HEK293 (cell line): ENCODE measurements at regions not wholly inside any gene's neighbourhood (a gene's known extent, or its start where the extent isn't known, plus 50 kb on each side); places are given as distances from the start of the nearest gene placed in this dataset.

Experiments
- CTCF ChIA-PET: fragments of 350-600 bp; formaldehyde crosslinking; extraction: SDS; loops from one replicate; lab custom pipeline; 2021; ENCODE audit warnings: antibody characterized with exemption; lab: Yijun Ruan, JAX
- POLR2A ChIA-PET: fragments of 300-600 bp; formaldehyde crosslinking; extraction: SDS; loops from one replicate; lab custom pipeline; 2020; ENCODE audit warnings: antibody characterized with exemption, inconsistent platforms; lab: Yijun Ruan, JAX
- H3K27ac ChIP-seq: fragments of 200-500 bp; sonication (Bioruptor generic); 2 replicates; pipeline ENCODE4 v1.5.1; 2014; ENCODE audit warnings: low read depth, low read length, control low read depth, inconsistent platforms; ENCODE audit errors: extremely low read depth
- H3K36me3 ChIP-seq, 2 experiments: fragments of 200-500 bp in 1 of 2; sonication (Bioruptor generic) in 1 of 2; 1 replicate in 1 of 2; 2 replicates in 1 of 2; pipeline ENCODE4 v1.5.1; 2014 to 2017; ENCODE audit warnings: inconsistent platforms in 2 of 2, low read length in 2 of 2; ENCODE audit not compliant: control insufficient read depth in 2 of 2, insufficient read depth in 1 of 2
- H3K4me1 ChIP-seq: fragments of 200-500 bp; sonication (Bioruptor generic); 2 replicates; pipeline ENCODE4 v1.5.1; 2014; ENCODE audit warnings: mild to moderate bottlenecking, low read length, inconsistent platforms; ENCODE audit not compliant: control insufficient read depth, insufficient read depth
- H3K4me3 ChIP-seq: 2 replicates; pipeline ENCODE4 v1.5.1; 2011; ENCODE audit warnings: low read depth, mild to moderate bottlenecking, control low read depth, low read length, moderate library complexity
- H3K9me3 ChIP-seq: fragments of 200-500 bp; sonication (Bioruptor generic); 2 replicates; pipeline ENCODE4 v1.5.1; 2014; ENCODE audit warnings: low read depth, low read length, inconsistent platforms; ENCODE audit not compliant: control insufficient read depth, insufficient read depth
- IKZF3 ChIP-seq: fragments of 450-650 bp; IDR thresholded peaks from 2 replicates; pipeline ENCODE4 v1.5.0; 2018; ENCODE audit warnings: missing biosample characterization, mild to moderate bottlenecking, missing genetic modification characterization, moderate library complexity
- REST ChIP-seq: fragments of 450-650 bp; formaldehyde crosslinking; IDR thresholded peaks from 2 replicates; pipeline ENCODE4 v1.5.1; 2016; ENCODE audit warnings: missing biosample characterization, missing genetic modification characterization
- ZBTB20 ChIP-seq: fragments of 450-650 bp; formaldehyde crosslinking; IDR thresholded peaks from 2 replicates; pipeline ENCODE4 v1.5.1; 2016; ENCODE audit warnings: missing biosample characterization, missing genetic modification characterization
- ZBTB48 ChIP-seq: fragments of 450-650 bp; formaldehyde crosslinking; IDR thresholded peaks from 2 replicates; pipeline ENCODE4 v1.5.1; 2016; ENCODE audit warnings: missing biosample characterization, missing genetic modification characterization
- ZNF175 ChIP-seq: fragments of 450-650 bp; formaldehyde crosslinking; IDR thresholded peaks from 2 replicates; pipeline ENCODE4 v1.5.1; 2016; ENCODE audit warnings: missing biosample characterization, missing genetic modification characterization
- ZNF37A ChIP-seq: fragments of 450-650 bp; IDR thresholded peaks from 2 replicates; pipeline ENCODE4 v1.5.1; 2018; ENCODE audit warnings: missing biosample characterization, missing genetic modification characterization
- ZNF426 ChIP-seq: fragments of 450-650 bp; formaldehyde crosslinking; IDR thresholded peaks from 2 replicates; pipeline ENCODE4 v1.5.1; 2017; ENCODE audit warnings: missing biosample characterization, missing genetic modification characterization, mild to moderate bottlenecking, inconsistent platforms, moderate library complexity
- ZNF473 ChIP-seq: fragments of 450-650 bp; formaldehyde crosslinking; IDR thresholded peaks from 2 replicates; pipeline ENCODE4 v1.5.1; 2017; ENCODE audit warnings: missing biosample characterization, missing genetic modification characterization
- ZNF514 ChIP-seq: fragments of 450-650 bp; formaldehyde crosslinking; IDR thresholded peaks from 2 replicates; pipeline ENCODE4 v1.5.1; 2016; ENCODE audit warnings: missing biosample characterization, missing genetic modification characterization
- ZNF623 ChIP-seq: fragments of 450-650 bp; formaldehyde crosslinking; IDR thresholded peaks from 2 replicates; pipeline ENCODE4 v1.5.1; 2016; ENCODE audit warnings: missing biosample characterization, missing genetic modification characterization
- ZNF654 ChIP-seq: fragments of 450-650 bp; formaldehyde crosslinking; IDR thresholded peaks from 2 replicates; pipeline ENCODE4 v1.5.1; 2016; ENCODE audit warnings: low read depth, missing biosample characterization, missing genetic modification characterization
- ZNF692 ChIP-seq: fragments of 450-650 bp; formaldehyde crosslinking; IDR thresholded peaks from 2 replicates; pipeline ENCODE4 v1.5.1; 2016; ENCODE audit warnings: missing biosample characterization, missing genetic modification characterization
- ZNF768 ChIP-seq: fragments of 450-650 bp; formaldehyde crosslinking; IDR thresholded peaks from 2 replicates; pipeline ENCODE4 v1.5.1; 2018; ENCODE audit warnings: missing biosample characterization, mild to moderate bottlenecking, missing genetic modification characterization
- ZNF830 ChIP-seq: fragments of 450-650 bp; IDR thresholded peaks from 2 replicates; pipeline ENCODE4 v1.5.0; 2018; ENCODE audit warnings: missing biosample characterization, missing genetic modification characterization, low read depth, mild to moderate bottlenecking, moderate library complexity
- ZNF843 ChIP-seq: fragments of 450-650 bp; formaldehyde crosslinking; IDR thresholded peaks from 2 replicates; pipeline ENCODE4 v1.5.1; 2016; ENCODE audit warnings: missing biosample characterization, missing genetic modification characterization
- TF ChIP-seq, protein P1 (sequence below): fragments of 450-650 bp; formaldehyde crosslinking; IDR thresholded peaks from 2 replicates; pipeline ENCODE4 v1.5.1; 2016; ENCODE audit warnings: missing biosample characterization, missing genetic modification characterization

GRCh38 chr10:128632694-128633093 lies 506.5 kb upstream of the MKI67 start:
- TF ChIP-seq ZNF623 (tag by site-specific recombination) = no peak
- TF ChIP-seq ZNF426 (tag by site-specific recombination) = no peak
- TF ChIP-seq ZNF830 (tag by site-specific recombination) = no peak
- TF ChIP-seq ZBTB48 (tag by site-specific recombination) = no peak
- no peak for TF ChIP-seq REST (tag by site-specific recombination)
- TF ChIP-seq, protein P1, sequence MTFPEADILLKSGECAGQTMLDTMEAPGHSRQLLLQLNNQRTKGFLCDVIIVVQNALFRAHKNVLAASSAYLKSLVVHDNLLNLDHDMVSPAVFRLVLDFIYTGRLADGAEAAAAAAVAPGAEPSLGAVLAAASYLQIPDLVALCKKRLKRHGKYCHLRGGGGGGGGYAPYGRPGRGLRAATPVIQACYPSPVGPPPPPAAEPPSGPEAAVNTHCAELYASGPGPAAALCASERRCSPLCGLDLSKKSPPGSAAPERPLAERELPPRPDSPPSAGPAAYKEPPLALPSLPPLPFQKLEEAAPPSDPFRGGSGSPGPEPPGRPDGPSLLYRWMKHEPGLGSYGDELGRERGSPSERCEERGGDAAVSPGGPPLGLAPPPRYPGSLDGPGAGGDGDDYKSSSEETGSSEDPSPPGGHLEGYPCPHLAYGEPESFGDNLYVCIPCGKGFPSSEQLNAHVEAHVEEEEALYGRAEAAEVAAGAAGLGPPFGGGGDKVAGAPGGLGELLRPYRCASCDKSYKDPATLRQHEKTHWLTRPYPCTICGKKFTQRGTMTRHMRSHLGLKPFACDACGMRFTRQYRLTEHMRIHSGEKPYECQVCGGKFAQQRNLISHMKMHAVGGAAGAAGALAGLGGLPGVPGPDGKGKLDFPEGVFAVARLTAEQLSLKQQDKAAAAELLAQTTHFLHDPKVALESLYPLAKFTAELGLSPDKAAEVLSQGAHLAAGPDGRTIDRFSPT (tag by site-specific recombination) = no peak
- Histone ChIP-seq H3K4me1 (no peaks in the 10 kb centered on the region), H3K27ac (no peak overlapping the region), H3K9me3 (no peaks in the 10 kb centered on the region), H3K4me3 (no peak overlapping the region), H3K36me3 (no peaks in the 10 kb centered on the region)
- ChIA-PET POLR2A (no interaction called here), CTCF (interaction anchor here (0.7 to 1.5 kb wide), 2 partner anchors 11 to 356 kb away, joined by 3 to 4 read pairs; no protein-coding TSS in a partner anchor)

DNA sequence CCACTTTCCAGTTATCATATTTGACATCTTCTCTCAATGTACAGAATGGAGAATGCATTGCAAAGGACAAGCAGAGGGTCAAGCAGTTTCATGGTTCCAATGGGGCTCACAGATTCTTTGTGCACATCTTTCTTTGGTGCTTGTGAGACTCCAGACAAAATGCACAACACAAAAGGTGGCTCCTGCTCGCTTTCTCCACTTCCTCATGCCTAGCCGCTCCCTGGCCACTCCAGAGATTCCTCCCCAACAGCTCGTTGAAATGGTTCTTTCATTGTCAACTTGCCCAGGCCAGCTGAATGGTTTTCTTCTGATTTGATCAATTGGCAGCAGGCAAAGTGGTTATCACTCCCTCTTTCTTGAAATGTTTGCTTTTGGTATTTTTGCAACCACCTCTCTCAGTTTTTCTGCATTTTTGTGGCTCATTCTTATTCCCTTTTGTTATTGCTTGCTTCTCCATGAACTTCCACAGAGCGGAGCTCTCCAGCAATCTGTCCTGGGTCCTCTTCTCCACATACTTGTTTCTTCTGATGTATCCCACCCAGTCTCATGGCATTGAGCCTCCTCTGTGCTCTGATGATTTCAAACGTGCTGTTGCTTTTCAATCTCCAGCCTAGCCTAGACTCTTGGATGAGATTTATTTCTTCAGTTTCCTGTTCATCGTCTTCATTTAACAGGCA lies 507.8 kb upstream of the MKI67 start:
- H3K36me3 ChIP-seq = no peaks in the 10 kb centered on the region
- ChIA-PET CTCF (interaction anchor here (0.5 to 1.6 kb wide), 12 partner anchors 9 to 1337 kb away, joined by 3 to 8 read pairs (median 4); no protein-coding TSS in a partner anchor), POLR2A (no interaction called here)
- no peaks in the 10 kb centered on the region for H3K4me1 ChIP-seq
- no peak overlapping the region for H3K27ac ChIP-seq
- TF ChIP-seq ZNF37A (tag by site-specific recombination) (no peak), ZNF843 (tag by site-specific recombination) (no peak), ZNF514 (no peak), ZNF654 (tag by site-specific recombination) (peak; percentile 12; the same call in 1 of the 2 replicates), ZNF692 (tag by site-specific recombination) (no peak), IKZF3 (tag by site-specific recombination) (no peak)
- no peaks in the 10 kb centered on the region for H3K9me3 ChIP-seq
- H3K4me3 ChIP-seq = no peak overlapping the region

- Histone ChIP-seq H3K9me3 (no peaks in the 10 kb centered on the region), H3K4me1 (no peaks in the 10 kb centered on the region), H3K4me3 (no peak overlapping the region), H3K27ac (no peak overlapping the region), H3K36me3 (no peaks in the 10 kb centered on the region)
- POLR2A ChIA-PET = no interaction called here
- CTCF ChIA-PET = interaction anchor here (0.7 to 1.0 kb wide), 2 partner anchors 11 to 278 kb away, joined by 3 read pairs; no protein-coding TSS in a partner anchor
- TF ChIP-seq ZBTB20 (tag by site-specific recombination) = no peak
- TF ChIP-seq REST (tag by site-specific recombination) = no peak
- TF ChIP-seq ZNF473 (tag by site-specific recombination) = no peak
- no peak for TF ChIP-seq ZNF175
- TF ChIP-seq ZNF768 (tag by site-specific recombination) = no peak
Observed at GRCh38 chr10:128642023-128642422, 515.8 kb upstream of the MKI67 start.
